ENCODE measurements at regions not wholly inside any gene's neighbourhood (a gene's known extent, or its start where the extent isn't known, plus 50 kb on each side); places are given as distances from the start of the nearest gene placed in this dataset.
"Not testable (repeated sequence)": the region's sequence is repeated elsewhere in the genome, so short reads cannot be mapped to it uniquely, and the experiment has no call there.

GRCh38 chr17:33952425-33952824 is 302.7 kb upstream of the CCL2 start:
- DNase-seq = no peak

- no peak for DNase-seq
Observed at GRCh38 chr17:33954597-33954996, 300.5 kb upstream of the CCL2 start.

GRCh38 chr17:33955461-33955860 is 299.6 kb upstream of the CCL2 start:
- DNase-seq = no peak

GRCh38 chr17:33959098-33959497 is 296.0 kb upstream of the CCL2 start:
- DNase-seq = not testable (repeated sequence)

- peak in 1 of 6 experiments; percentile 12 for DNase-seq
Observed at GRCh38 chr17:33962857-33963655, 292.0 kb upstream of the CCL2 start.

GRCh38 chr17:33964344-33964979 is 290.6 kb upstream of the CCL2 start:
- peak in 1 of 6 experiments; percentile 6 for DNase-seq

GRCh38 chr17:33966410-33967059 is 288.6 kb upstream of the CCL2 start:
- no peak for DNase-seq

- DNase-seq = no peak
Observed at GRCh38 chr17:33967608-33968349, 287.3 kb upstream of the CCL2 start.

- peak in 1 of 6 experiments; percentile 8 for DNase-seq
Observed at GRCh38 chr17:33968350-33969044, 286.6 kb upstream of the CCL2 start.

GRCh38 chr17:33970279-33970678 is 284.8 kb upstream of the CCL2 start:
- DNase-seq = no peak

GRCh38 chr17:33972763-33973162 is 282.3 kb upstream of the CCL2 start:
- no peak for DNase-seq

- no peak for DNase-seq
Observed at GRCh38 chr17:33973491-33973890, 281.6 kb upstream of the CCL2 start.

- no peak for DNase-seq
Observed at GRCh38 chr17:33974276-33974675, 280.8 kb upstream of the CCL2 start.

GRCh38 chr17:33976831-33977230 is 278.3 kb upstream of the CCL2 start:
- DNase-seq = no peak

- no peak for DNase-seq
Observed at GRCh38 chr17:33977729-33978514, 277.2 kb upstream of the CCL2 start.

GRCh38 chr17:33978889-33979288 is 276.2 kb upstream of the CCL2 start:
- DNase-seq = no peak

- no peak for DNase-seq
Observed at GRCh38 chr17:33980193-33980592, 274.9 kb upstream of the CCL2 start.

GRCh38 chr17:33981711-33982601 is 273.1 kb upstream of the CCL2 start:
- DNase-seq = no peak

GRCh38 chr17:33982909-33983308 is 272.2 kb upstream of the CCL2 start:
- no peak for DNase-seq

- DNase-seq = no peak
Observed at GRCh38 chr17:33983824-33984574, 271.1 kb upstream of the CCL2 start.

All from stimulated activated naive CD4-positive, alpha-beta T cell (primary cell).